ENCODE measurements at regions not wholly inside any gene's neighbourhood (a gene's known extent, or its start where the extent isn't known, plus 50 kb on each side); places are given as distances from the start of the nearest gene placed in this dataset.

DNA sequence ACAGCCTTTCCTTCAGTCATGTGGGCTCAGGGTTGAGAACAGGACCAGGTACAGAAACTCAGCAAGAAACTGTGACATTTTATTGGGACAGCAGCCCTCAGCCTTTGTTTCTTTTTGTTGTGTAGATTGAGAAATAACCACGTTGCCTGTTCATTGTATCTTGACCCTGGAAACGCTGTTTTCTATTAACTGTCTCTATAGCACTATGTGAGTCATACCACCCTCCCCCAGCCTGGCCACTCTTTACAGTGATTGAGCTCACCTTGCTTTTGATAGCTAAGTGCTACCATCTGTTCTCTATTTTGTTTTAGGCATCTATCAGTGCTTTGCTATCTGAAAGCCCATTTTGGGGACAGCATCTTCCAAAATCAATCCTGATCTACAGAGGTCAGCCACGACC is 127.9 kb downstream of the CD47 start:
- H3K9ac ChIP-seq (ENCODE audit: low read length), result peak overlapping the region; percentile 11; the same call in 1 of the 2 replicates
- H3K79me2 ChIP-seq (ENCODE audit: low read length), result no peaks in the 10 kb centered on the region
- no peak overlapping the region for H3K4me3 ChIP-seq (ENCODE audit: low read length)
- H4K20me1 ChIP-seq (ENCODE audit: low read length), result no peaks in the 10 kb centered on the region
- H3F3A ChIP-seq (ENCODE audit: low read length, unreplicated experiment), result no peaks in the 10 kb centered on the region
- H3K4me2 ChIP-seq (ENCODE audit: low read length), result peak overlapping the region; percentile 17; the same call in 1 of the 2 replicates
- no peaks in the 10 kb centered on the region for H3K9me3 ChIP-seq (ENCODE audit: low read length)
- peaks cover 10% of the 10 kb centered on the region for H3K4me1 ChIP-seq (ENCODE audit: insufficient read depth, low read length)
- ATAC-seq (peak; percentile 89), DNase-seq (peak; percentile 66)
- H3K27ac ChIP-seq (ENCODE audit: low read length), result no peak overlapping the region
- H3K27me3 ChIP-seq (ENCODE audit: low read length), result no peaks in the 10 kb centered on the region
- no peaks in the 10 kb centered on the region for H3K9me2 ChIP-seq (replicated peaks; ENCODE audit: low read length)
- BruUV-seq (replicated peaks), result no TSS peak
- H2AFZ ChIP-seq (ENCODE audit: low read length), result peak overlapping the region; percentile 57
- CTCF ChIA-PET, result no interaction called here
- TF ChIP-seq EZH2 (IDR thresholded peaks at IDR 0.05; ENCODE audit: low read length, unreplicated experiment), result no peak
- no peak for TF ChIP-seq EZH2phosphoT487 (IDR thresholded peaks at IDR 0.05; ENCODE audit: borderline replicate concordance, low read length)
- TF ChIP-seq, protein P1, sequence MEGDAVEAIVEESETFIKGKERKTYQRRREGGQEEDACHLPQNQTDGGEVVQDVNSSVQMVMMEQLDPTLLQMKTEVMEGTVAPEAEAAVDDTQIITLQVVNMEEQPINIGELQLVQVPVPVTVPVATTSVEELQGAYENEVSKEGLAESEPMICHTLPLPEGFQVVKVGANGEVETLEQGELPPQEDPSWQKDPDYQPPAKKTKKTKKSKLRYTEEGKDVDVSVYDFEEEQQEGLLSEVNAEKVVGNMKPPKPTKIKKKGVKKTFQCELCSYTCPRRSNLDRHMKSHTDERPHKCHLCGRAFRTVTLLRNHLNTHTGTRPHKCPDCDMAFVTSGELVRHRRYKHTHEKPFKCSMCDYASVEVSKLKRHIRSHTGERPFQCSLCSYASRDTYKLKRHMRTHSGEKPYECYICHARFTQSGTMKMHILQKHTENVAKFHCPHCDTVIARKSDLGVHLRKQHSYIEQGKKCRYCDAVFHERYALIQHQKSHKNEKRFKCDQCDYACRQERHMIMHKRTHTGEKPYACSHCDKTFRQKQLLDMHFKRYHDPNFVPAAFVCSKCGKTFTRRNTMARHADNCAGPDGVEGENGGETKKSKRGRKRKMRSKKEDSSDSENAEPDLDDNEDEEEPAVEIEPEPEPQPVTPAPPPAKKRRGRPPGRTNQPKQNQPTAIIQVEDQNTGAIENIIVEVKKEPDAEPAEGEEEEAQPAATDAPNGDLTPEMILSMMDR (conservative IDR thresholded peaks at IDR 0.05; ENCODE audit: low read depth, low read length), result no peak
- no peaks in the 10 kb centered on the region for H3K36me3 ChIP-seq (ENCODE audit: low read depth, low read length)
- POLR2A ChIA-PET (ENCODE audit: unreplicated experiment), result no interaction called here
- intact Hi-C loops (cut with micrococcal nuclease), result no loop called here

DNA sequence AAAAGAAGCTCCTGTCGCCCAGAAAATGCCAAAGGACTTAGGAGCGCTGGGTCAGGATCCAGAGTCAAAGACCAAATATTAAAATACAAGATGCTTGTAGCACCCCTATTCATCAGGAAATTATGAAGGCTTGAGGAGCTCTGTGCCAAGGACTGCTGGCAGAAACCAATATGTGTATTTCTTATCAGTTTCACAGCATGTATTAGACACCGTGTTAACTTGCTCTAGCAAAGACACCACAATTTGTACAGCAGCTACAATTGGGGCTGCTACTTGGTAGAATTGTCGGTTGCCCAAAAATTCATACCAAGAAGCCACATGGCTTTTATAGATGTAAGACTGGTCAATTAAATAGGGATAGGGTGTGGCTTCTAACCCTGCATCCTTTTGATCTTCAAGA is 128.8 kb downstream of the CD47 start:
- H3K9me3 ChIP-seq (ENCODE audit: low read length), result no peaks in the 10 kb centered on the region
- intact Hi-C loops (cut with micrococcal nuclease), result no loop called here

GRCh38 chr3:107959550-107960154 is 131.2 kb downstream of the CD47 start:
- no peaks in the 10 kb centered on the region for H4K20me1 ChIP-seq (ENCODE audit: low read length)
- intact Hi-C loops (cut with micrococcal nuclease), result no loop called here
- no peak overlapping the region for H3K4me3 ChIP-seq (ENCODE audit: low read length)
- H3K4me1 ChIP-seq (ENCODE audit: insufficient read depth, low read length), result peaks cover 10% of the 10 kb centered on the region
- ATAC-seq, result no peak
- no peak overlapping the region for H3K9ac ChIP-seq (ENCODE audit: low read length)
- no peaks in the 10 kb centered on the region for H3K27me3 ChIP-seq (ENCODE audit: low read length)
- ChIA-PET POLR2A (ENCODE audit: unreplicated experiment) (no interaction called here), CTCF (no interaction called here)
- H3K79me2 ChIP-seq (ENCODE audit: low read length), result no peaks in the 10 kb centered on the region
- H3K27ac ChIP-seq (ENCODE audit: low read length), result no peak overlapping the region
- H2AFZ ChIP-seq (ENCODE audit: low read length), result no peak overlapping the region
- no peaks in the 10 kb centered on the region for H3K9me3 ChIP-seq (ENCODE audit: low read length)
- no peak overlapping the region for H3K4me2 ChIP-seq (ENCODE audit: low read length)
- no TSS peak for BruUV-seq (replicated peaks)
- no peaks in the 10 kb centered on the region for H3F3A ChIP-seq (ENCODE audit: low read length, unreplicated experiment)
- no peaks in the 10 kb centered on the region for H3K9me2 ChIP-seq (replicated peaks; ENCODE audit: low read length)
- no peaks in the 10 kb centered on the region for H3K36me3 ChIP-seq (ENCODE audit: low read depth, low read length)
- TF ChIP-seq, protein P1 (conservative IDR thresholded peaks at IDR 0.05; ENCODE audit: low read depth, low read length), result no peak
- no peak for TF ChIP-seq EZH2phosphoT487 (IDR thresholded peaks at IDR 0.05; ENCODE audit: borderline replicate concordance, low read length)
- TF ChIP-seq EZH2 (IDR thresholded peaks at IDR 0.05; ENCODE audit: low read length, unreplicated experiment), result no peak
- no peak for DNase-seq

More for the DNA sequence above, 128.8 kb downstream of the CD47 start:
- Histone ChIP-seq H4K20me1 (ENCODE audit: low read length) (no peaks in the 10 kb centered on the region), H3K79me2 (ENCODE audit: low read length) (no peaks in the 10 kb centered on the region), H3K4me1 (ENCODE audit: insufficient read depth, low read length) (peaks cover 10% of the 10 kb centered on the region), H3K9ac (ENCODE audit: low read length) (no peak overlapping the region), H3F3A (ENCODE audit: low read length, unreplicated experiment) (no peaks in the 10 kb centered on the region), H3K4me2 (ENCODE audit: low read length) (no peak overlapping the region), H2AFZ (ENCODE audit: low read length) (no peak overlapping the region), H3K9me2 (replicated peaks; ENCODE audit: low read length) (no peaks in the 10 kb centered on the region), H3K4me3 (ENCODE audit: low read length) (no peak overlapping the region), H3K36me3 (ENCODE audit: low read depth, low read length) (no peaks in the 10 kb centered on the region), H3K27me3 (ENCODE audit: low read length) (no peaks in the 10 kb centered on the region), H3K27ac (ENCODE audit: low read length) (no peak overlapping the region)
- ChIA-PET CTCF (no interaction called here), POLR2A (ENCODE audit: unreplicated experiment) (no interaction called here)
- DNase-seq (no peak), ATAC-seq (no peak)
- BruUV-seq (replicated peaks), result no TSS peak
- TF ChIP-seq EZH2 (IDR thresholded peaks at IDR 0.05; ENCODE audit: low read length, unreplicated experiment) (no peak), EZH2phosphoT487 (IDR thresholded peaks at IDR 0.05; ENCODE audit: borderline replicate concordance, low read length) (no peak)
- TF ChIP-seq, protein P1 (conservative IDR thresholded peaks at IDR 0.05; ENCODE audit: low read depth, low read length), result no peak

All from PC-3 (cell line).